HG02981 (cell line): ENCODE measurements at regions not wholly inside any gene's neighbourhood (a gene's known extent, or its start where the extent isn't known, plus 50 kb on each side); places are given as distances from the start of the nearest gene placed in this dataset.
A peak's percentile ranks its signal among the peaks of the same experiment; 100 is the strongest.
"Not testable (repeated sequence)": the region's sequence is repeated elsewhere in the genome, so short reads cannot be mapped to it uniquely, and the experiment has no call there.

Experiments used
- ATAC-seq: cut with Tn5 transposase; IDR thresholded peaks from one replicate; pipeline ENCODE4 v1.9.1; 2021; ENCODE audit warnings: mild to moderate bottlenecking, moderate library complexity; ENCODE audit not compliant: unreplicated experiment

DNA sequence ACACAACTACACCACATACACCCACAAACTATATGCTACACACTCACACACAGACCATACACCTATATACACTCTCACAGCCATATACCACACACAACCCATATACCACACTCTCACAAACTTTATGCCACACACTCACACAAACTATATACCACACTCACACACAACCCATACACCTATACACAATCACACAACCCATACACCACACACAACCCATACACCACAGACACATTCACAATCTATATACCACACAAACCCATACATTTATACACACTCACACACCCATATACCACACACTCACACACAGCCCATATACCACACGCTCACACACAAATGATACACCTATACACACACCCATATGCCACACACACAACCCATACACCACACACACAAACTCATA is 163.3 kb downstream of the TMEM121 start:
- no peak for ATAC-seq

DNA sequence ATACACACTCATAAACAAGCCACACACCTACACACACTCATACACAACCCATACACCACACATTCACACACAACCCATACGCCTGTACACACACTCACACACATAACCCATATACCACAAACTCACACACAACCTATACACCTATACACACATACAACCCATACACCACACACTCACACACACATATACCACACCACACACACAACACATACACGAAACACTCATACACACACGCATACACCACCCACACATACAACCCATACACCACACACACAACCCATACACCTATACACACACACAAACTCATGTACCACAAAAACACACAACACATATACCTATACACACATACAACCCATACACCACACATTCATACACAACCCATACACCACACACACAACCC is 164.3 kb downstream of the TMEM121 start:
- ATAC-seq, result no peak

DNA sequence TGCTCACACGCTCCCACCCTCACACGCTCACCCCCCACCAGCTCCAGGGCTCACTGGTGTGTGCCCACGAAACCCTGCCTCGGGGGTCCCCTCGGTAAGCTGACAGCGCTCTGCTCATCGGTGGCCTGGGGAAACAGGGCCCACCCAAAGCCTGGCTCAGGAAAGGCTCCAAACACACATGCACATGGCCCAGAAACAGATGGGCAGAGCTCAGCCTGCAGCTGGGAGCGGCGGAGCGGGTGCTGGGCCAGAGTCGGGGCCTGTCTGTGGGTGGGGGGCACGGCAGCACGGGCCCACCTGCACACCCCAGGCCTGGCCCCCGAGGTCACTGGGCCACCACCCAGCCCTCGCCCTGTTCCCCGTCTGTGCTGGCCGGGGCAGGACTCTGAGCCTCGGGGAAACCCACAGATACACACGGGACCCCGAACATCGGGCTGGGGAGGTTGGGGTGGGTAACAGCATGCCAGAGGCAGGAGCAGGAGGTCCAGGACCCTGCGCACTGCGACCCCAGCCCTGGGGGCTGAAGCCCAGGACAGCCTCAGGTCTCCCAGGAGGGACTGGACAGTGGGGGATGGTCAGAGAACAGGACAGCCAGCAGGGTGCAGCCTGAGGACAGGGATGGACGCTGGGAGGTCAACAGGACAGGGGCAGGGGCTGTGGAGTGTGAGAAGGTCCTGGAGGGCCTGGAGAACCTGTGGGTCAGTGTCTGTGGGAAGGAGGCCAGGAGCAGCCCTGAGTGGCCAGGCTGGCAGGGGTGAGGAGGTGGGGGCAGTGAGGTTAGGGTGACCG is 165.1 kb downstream of the TMEM121 start:
- not testable (repeated sequence) for ATAC-seq

DNA sequence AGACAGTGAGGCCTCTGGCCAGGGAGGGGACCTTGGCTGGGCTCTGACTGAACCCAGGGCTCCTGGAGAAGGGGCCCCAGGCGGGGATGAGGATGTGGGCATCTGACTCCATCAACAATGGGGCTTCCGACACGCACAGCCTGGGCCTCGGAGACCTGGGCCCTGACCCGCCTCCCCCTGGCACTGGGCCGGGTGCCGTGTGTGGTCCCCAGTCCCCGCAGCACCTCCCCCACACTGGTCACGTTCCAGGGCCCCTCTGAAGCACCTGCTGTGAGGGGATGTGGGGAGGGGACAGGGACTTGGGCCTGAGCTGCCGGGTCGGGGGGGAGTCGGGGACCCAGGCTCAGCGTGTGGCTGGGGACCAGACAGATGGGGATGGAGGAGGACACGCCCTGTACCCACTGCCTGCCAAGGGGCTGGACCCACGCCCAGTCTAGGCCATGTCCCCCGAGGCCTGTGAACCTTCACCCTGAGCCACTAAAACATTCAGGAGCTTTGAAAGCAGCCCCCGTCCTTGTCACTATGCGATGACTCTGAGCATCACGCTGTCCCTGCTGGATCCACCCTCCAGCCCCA is 165.8 kb downstream of the TMEM121 start:
- not testable (repeated sequence) for ATAC-seq

DNA sequence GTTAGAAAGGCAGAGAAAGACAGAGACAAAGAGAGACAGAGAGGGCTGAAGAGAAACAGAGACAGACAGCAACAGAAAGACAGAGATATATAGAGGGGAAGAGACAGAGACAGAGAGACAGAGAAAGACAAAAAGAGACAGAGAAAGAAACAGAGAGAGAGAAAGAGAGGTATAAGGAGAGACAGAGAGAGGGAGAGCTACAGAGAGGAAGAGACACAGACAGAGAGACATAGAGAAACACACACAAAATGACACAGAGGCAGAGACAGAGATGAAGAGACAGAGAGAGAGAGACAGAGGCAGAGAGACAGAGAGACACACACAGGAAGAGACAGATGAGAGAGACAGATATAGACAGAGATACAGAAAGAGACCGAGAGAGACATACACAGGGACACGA is 168.6 kb downstream of the TMEM121 start:
- no peak for ATAC-seq

DNA sequence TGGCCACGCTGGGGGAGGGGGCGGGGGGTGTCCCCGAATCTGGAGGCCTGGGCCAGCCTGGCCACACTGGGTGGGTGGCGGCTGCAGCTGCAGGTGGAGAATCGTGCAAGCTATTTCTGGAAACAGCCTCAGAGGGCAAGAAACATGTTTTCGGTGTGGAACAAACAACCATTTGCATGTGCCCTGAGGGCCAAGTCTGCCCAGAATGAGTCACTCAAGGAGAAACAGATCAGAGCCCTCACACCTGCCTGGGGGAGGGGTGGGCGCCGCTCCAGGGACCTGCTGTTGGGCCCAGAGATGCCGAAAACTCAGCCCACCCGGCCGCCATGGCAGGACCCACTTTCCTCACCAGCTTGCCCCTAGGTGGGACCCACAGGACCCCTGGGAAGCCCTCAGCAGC is 170.0 kb downstream of the TMEM121 start:
- ATAC-seq, result peak; percentile 39

DNA sequence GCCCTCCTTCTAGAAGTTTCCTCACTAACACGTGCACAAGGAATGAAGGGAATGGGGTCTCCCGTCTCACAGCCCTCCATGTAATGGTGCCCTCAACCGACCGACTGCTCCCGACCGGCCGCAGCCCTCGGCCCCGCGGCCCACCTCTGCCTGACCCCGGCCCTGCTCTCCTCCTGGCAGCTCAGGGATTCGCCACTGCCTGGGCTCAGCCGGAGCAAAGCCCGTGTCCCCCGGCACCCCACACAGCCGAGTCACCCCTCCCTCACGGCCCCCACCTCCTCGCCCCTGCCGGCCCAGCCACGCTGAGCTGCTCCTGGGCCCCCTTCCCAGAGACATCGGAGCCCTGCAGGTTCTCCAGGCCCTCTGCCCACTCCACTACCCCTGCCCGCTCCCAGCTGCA is 171.0 kb downstream of the TMEM121 start:
- not testable (repeated sequence) for ATAC-seq

DNA sequence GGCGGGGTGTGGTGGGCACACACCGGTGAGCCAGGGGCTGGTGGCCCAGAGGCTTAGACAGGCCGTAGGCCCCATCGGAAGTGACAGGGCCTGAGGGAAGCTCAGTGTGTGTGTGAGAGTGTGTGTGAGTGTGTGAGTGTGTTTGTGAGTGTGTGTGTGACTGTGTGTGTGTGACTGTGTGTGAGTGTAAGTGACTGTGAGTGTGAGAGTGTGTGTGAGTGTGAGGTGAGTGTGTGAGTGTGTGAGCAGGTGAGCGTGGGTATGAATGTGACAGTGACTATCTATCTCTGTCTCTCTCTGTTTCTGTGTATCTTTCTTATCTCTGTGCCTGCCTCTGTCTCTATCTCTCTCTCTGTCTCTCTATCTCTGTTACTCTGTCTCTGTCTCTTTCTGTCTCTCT is 171.6 kb downstream of the TMEM121 start:
- ATAC-seq, result not testable (repeated sequence)

DNA sequence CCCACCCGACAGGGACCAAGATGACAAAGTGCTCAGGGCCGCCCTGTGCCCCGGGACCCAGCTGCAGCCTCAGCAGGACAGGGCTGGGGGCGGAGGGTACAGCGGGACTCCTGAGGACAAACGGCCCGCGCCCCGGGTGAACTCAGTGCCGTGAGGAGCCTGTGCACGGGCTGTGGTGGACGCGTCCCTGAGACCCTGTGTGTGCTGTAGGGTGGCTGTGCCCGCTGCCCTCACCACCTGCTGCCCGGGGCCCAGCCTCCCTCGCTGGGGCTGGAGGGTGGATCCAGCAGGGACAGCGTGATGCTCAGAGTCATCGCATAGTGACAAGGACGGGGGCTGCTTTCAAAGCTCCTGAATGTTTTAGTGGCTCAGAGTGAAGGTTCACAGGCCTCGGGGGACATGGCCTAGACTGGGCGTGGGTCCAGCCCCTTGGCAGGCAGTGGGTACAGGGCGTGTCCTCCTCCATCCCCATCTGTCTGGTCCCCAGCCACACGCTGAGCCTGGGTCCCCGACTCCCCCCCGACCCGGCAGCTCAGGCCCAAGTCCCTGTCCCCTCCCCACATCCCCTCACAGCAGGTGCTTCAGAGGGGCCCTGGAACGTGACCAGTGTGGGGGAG is 172.7 kb downstream of the TMEM121 start:
- ATAC-seq, result peak; percentile 17

DNA sequence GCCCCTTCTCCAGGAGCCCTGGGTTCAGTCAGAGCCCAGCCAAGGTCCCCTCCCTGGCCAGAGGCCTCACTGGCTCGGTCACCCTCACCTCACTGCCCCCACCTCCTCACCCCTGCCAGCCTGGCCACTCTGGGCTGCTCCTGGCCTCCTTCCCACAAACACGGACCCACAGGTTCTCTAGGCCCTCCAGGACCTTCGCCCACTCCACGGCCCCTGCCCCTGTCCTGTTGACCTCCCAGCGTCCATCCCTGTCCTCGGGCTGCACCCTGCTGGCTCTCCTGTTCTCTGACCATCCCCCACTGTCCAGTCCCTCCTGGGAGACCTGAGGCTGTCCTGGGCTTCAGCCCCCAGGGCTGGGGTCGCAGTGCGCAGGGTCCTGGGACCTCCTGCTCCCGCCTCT is 173.3 kb downstream of the TMEM121 start:
- ATAC-seq, result not testable (repeated sequence)

DNA sequence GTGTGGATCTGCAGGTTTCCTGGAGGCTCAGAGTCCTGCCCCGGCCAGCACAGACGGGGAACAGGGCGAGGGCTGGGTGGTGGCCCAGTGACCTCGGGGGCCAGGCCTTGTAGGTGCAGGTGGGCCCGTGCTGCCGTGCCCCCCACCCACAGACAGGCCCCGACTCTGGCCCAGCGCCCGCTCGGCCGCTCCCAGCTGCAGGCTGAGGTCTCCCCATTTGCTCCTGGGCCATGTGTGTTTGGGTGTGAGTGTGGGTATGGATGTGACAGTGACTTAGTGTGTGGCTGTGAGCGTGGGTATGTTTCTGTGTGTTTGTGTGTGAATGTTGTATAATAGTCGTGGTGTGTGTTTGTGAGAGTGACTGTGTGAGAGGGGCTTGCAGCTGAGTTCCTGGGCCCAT is 173.8 kb downstream of the TMEM121 start:
- ATAC-seq, result not testable (repeated sequence)

DNA sequence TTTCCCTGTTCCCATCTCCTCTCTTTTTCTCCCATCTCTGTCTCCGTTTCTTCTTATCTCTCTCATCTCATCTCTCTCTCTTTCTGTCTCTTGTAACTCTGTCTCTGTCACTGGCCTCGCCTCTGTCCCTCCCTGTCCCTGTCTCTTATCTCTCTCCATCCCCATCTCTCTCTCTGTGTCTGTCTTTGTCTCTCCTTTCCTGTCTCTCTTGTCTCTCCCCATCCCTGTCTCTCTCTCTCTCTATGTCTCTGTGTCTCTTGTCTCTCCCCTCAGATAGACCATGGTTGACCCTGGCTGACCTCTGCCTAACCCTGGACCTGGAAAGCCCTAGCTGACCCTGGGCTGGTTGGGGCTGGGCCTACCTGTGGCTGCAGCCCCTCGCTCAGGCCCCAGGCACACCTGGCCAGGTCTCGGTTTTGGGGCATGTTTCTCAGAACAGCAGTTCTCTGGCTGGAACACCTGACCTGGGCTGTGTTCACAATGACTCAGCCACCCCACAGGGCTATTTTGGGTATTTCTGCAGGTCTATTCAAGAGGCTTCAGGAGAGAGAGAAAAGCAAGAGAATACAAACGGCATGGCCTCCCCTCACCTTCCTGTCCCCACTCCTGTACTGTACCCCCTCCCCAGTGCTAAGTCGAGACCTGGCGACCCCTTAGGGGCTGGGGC is 174.4 kb downstream of the TMEM121 start:
- peak; percentile 44 for ATAC-seq

DNA sequence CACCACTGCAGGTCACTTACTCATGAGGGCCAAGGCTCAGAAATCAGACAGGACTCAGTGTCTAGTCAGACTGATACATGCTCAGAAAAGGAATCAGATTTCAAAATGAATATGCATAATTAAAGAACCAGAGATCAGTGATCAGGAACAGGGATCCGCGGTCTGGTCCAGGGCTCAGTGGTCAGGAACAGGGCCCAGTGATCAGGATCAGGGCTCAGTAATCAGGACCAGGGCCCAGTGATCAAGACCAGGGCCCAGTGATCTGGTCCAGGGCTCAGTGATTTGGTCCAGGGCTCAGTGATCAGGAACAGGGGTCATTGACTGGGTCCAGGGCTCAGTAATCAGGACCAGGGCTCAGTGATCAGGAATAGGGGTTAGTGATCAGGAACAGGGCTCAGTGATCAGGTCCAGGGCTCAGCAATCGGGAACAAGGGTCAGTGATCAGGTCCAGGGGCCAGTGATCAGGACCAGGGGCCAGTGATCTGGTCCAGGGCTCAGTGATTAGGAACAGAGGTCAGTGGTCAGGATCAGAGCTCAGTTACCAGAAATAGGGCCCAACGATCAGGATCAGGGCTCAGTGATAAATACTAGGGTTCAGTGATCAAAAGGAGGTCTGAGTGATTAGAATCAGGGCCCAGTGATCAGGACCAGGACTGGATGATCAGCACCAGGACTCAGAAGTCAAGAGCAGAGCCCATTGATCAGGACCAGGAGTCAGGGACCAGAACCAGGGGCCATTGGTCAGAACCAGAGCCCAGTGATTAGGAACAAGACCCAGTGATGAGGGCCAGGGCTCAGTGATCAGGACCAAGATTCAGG is 175.3 kb downstream of the TMEM121 start:
- ATAC-seq, result no peak

DNA sequence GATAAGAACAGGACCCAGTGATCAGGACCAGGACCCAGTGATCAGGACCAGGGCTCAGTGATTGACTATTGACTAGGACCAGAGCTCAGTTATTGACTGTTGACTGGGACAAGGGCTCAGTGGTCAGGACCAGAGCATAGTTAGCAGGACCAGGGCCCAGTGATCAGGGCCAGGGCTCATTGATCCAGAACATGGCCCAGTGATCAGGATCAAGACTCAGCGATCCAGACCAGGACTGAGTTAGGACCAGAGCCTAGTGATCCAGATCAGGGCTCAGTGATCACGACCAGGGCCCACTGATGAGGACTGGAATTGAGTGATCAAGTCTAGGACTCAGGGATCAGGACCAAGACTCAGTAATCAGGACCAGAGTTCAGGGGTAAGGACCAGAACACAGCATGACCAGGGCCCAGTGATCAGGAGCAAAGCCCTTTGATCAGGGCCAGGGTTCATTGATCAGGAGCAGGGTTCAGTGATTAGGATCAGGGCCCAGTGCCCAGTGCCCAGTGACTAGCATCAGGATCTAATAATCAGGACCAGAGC is 176.0 kb downstream of the TMEM121 start:
- ATAC-seq, result no peak

DNA sequence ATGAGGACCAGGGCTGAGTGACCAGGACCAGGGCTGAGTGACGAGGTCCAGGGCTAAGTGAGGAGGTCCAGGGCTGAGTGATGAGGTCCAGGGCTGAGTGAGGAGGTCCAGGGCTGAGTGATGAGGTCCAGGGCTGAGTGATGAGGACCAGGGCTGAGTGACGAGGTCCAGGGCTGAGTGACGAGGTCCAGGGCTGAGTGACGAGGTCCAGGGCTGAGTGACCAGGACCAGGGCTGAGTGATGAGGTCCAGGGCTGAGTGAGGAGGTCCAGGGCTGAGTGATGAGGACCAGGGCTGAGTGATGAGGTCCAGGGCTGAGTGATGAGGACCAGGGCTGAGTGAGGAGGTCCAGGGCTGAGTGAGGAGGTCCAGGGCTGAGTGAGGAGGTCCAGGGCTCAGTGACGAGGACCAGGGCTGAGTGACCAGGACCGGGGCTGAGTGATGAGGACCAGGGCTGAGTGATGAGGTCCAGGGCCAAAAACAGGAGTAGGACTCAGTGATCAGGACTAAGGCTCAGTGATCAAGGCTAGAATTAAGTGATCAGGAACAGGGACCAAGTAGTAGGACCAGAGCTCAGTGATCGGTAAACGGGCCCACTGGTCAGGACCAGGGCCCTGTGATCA is 176.8 kb downstream of the TMEM121 start:
- ATAC-seq, result not testable (repeated sequence)

DNA sequence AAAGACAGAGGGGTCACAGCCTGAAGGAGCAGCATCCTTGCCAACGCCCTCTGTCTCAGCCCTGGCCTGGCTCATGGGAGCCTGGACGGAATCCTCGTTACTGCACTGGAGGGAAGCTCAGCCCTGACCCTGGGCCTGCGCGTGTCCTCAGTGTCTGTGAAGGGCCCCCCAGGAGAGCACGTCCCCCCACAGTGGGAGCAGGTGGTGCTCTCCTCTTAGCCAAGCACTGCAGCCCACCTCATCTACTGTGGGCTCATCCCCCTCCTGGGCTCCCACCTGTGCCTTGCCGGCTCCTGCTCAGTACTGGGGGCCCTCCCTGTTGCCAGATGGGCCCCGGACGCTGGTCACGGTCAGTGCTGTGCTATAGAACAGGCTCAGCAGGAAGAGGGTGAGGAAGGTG is 177.7 kb downstream of the TMEM121 start:
- not testable (repeated sequence) for ATAC-seq

DNA sequence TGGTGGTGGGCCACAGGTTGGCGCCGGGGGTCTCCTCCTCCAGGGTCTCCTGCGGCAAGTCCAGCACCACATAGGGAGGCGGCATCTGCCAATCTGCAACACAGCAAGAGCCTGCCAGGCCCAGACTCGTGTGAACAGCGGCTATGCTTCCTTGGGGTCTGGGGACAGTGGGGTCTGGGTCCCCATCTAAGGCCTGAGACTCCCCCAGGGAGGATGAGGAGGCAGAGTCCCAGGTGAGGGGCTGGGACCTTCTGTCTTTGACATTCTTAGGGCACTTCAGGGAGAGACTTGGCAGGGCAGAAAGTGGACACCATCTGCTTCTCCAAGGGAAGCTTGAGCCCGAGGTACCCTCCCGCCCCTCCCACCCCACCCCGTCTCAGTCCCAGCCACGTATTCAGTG is 178.1 kb downstream of the TMEM121 start:
- ATAC-seq, result not testable (repeated sequence)

DNA sequence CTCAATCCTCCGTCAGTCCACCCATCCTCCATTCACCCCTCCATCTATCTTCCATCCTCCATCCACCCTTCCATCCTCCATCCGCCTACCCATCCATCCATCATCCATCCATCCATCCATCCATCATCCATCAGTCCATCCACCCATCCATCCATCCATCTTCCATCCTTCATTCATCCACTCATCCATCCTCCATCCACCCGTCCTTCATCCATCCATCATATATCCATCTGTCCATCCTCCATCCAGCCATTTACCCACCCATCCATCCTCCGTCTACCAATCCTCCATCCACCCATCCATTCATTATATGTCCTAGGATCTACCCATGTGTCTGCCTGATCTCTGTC is 179.1 kb downstream of the TMEM121 start:
- not testable (repeated sequence) for ATAC-seq

DNA sequence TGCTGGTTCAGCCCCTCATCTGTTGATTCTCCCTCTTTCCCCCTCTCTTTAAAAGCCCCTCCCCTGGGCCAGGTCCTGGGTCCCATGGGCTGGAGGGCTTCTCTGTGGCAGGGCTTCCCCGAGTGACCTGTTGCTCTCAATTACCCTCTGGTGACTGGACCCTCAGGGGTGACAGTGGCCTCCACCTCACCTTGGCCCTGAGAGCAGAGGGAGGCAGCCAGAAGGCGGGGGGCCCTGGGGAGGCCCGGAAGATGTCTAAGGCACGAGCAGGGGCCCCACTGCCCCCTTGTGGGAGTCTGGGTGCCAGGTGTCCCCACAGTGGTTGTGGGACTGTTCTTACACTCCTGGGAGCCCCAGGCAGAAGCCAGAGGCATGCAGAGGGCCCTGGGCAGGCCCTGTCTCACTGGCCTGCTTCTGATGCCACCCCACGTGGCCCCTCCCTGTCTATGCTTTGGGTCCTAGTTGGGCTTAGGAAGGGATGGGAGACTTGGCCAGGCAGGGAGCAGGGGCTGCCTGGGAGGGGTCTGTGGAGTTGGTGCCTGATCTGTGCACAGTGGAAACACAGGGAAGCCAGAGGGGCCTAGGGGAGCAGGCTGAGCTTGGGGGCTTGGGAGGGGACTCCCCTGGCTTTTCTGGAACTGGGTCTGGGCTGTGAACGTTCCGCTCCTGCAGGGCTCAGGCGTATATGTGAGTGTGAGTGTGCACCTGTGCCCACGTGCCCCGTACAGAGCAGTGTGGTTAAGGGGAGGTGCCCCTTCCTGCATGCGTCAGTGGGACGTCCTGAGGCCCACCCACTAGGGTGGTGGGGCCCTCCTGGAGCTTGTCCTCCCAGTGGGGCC is 179.7 kb downstream of the TMEM121 start:
- ATAC-seq, result peak; percentile 31
